ENCODE measurements at regions not wholly inside any gene's neighbourhood (a gene's known extent, or its start where the extent isn't known, plus 50 kb on each side); places are given as distances from the start of the nearest gene placed in this dataset.
"Not testable (repeated sequence)": the region's sequence is repeated elsewhere in the genome, so short reads cannot be mapped to it uniquely, and the experiment has no call there.

DNA sequence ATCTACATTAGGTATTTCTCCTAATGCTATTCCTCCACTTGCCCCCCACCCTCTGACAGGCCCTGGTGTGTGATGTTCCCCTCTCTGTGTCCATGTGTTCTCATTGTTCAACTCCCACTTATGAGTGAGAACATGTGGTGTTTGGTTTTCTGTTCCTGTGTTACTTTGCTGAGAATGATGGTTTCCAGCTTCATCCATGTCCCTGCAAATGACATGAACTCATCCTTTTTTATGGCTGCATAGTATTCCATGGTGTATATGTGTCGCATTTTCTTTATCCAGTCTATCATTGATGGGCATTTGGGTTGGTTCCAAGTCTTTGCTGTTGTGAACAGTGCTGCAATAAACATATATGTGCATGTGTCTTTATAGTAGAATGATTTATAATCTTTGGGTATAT lies 50.6 kb upstream of the GRHL3 start:
- H3K36me3 Mint-ChIP-seq (ENCODE audit: insufficient read depth, unreplicated experiment); intact Hi-C loops (cut with micrococcal nuclease); H3K27me3 Mint-ChIP-seq (ENCODE audit: insufficient read depth, unreplicated experiment); H3K27ac Mint-ChIP-seq (ENCODE audit: low read depth, unreplicated experiment); DNase-seq (ENCODE audit: unreplicated experiment); BruUV-seq (replicated peaks); H3K4me3 Mint-ChIP-seq (ENCODE audit: unreplicated experiment); CTCF ChIA-PET: not testable (repeated sequence)
- POLR2A ChIA-PET, result interaction anchor here (0.6 to 0.8 kb wide), 2 partner anchors 124 to 125 kb away, joined by 3 read pairs; no protein-coding TSS in a partner anchor
- peaks cover 15% of the 10 kb centered on the region for H3K9me3 Mint-ChIP-seq (ENCODE audit: unreplicated experiment)
- peaks cover 13% of the 10 kb centered on the region for H3K4me1 Mint-ChIP-seq (ENCODE audit: insufficient read depth, unreplicated experiment)

DNA sequence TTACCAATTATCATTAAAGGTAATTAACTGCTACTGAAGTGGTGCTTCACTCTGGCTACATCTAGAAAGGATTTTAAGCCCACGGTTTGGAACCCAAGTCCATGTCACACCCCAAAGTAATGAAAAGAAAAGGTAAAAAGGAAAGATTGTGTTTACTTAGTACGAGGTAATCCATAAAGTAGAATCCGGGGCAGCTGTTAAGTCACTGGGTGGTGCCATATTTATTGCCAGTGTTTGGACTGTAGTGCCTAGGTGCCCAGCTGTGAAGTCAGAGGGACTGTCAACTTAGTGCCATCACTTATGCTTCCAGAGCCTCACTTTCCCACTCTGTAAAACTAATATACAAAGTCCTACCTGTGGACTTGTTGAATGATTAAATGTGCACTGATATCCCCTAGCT lies 52.2 kb upstream of the GRHL3 start:
- Mint-ChIP-seq H3K27me3 (ENCODE audit: insufficient read depth, unreplicated experiment) (no peaks in the 10 kb centered on the region), H3K36me3 (ENCODE audit: insufficient read depth, unreplicated experiment) (no peaks in the 10 kb centered on the region), H3K27ac (ENCODE audit: low read depth, unreplicated experiment) (no peak overlapping the region), H3K9me3 (ENCODE audit: unreplicated experiment) (peaks cover 9% of the 10 kb centered on the region), H3K4me1 (ENCODE audit: insufficient read depth, unreplicated experiment) (peaks cover 13% of the 10 kb centered on the region), H3K4me3 (ENCODE audit: unreplicated experiment) (no peak overlapping the region)
- TF ChIP-seq CTCF (IDR thresholded peaks at IDR 0.05; ENCODE audit: unreplicated experiment), result no peak
- BruUV-seq (replicated peaks), result no TSS peak
- intact Hi-C loops (cut with micrococcal nuclease), result no loop called here
- ChIA-PET CTCF (no interaction called here), POLR2A (interaction anchor here (1.2 kb wide), 1 partner anchor 40 kb away, joined by 3 read pairs; no protein-coding TSS in a partner anchor)
- DNase-seq (ENCODE audit: unreplicated experiment), result no peak

- no peaks in the 10 kb centered on the region for H3K36me3 Mint-ChIP-seq (ENCODE audit: insufficient read depth, unreplicated experiment)
- intact Hi-C loops (cut with micrococcal nuclease), result no loop called here
- BruUV-seq (replicated peaks), result no TSS peak
- H3K27ac Mint-ChIP-seq (ENCODE audit: low read depth, unreplicated experiment), result no peak overlapping the region
- no peak for TF ChIP-seq CTCF (IDR thresholded peaks at IDR 0.05; ENCODE audit: unreplicated experiment)
- CTCF ChIA-PET, result interaction anchor here (0.7 kb wide), 1 partner anchor 23 kb away, joined by 3 read pairs; no protein-coding TSS in a partner anchor
- peaks cover 13% of the 10 kb centered on the region for H3K4me1 Mint-ChIP-seq (ENCODE audit: insufficient read depth, unreplicated experiment)
- H3K9me3 Mint-ChIP-seq (ENCODE audit: unreplicated experiment), result peaks cover 4% of the 10 kb centered on the region
- H3K27me3 Mint-ChIP-seq (ENCODE audit: insufficient read depth, unreplicated experiment), result no peaks in the 10 kb centered on the region
- peak; percentile 71 for DNase-seq (ENCODE audit: unreplicated experiment)
- H3K4me3 Mint-ChIP-seq (ENCODE audit: unreplicated experiment), result no peak overlapping the region
- POLR2A ChIA-PET, result interaction anchor here (1.2 kb wide), 1 partner anchor 41 kb away, joined by 3 read pairs; no protein-coding TSS in a partner anchor
Observed at GRCh38 chr1:24266398-24266941, 52.7 kb upstream of the GRHL3 start.

GRCh38 chr1:24263746-24264145 lies 55.4 kb upstream of the GRHL3 start:
- Mint-ChIP-seq H3K9me3 (ENCODE audit: unreplicated experiment) (no peaks in the 10 kb centered on the region), H3K27ac (ENCODE audit: low read depth, unreplicated experiment) (no peak overlapping the region), H3K36me3 (ENCODE audit: insufficient read depth, unreplicated experiment) (no peaks in the 10 kb centered on the region), H3K27me3 (ENCODE audit: insufficient read depth, unreplicated experiment) (no peaks in the 10 kb centered on the region), H3K4me3 (ENCODE audit: unreplicated experiment) (no peak overlapping the region), H3K4me1 (ENCODE audit: insufficient read depth, unreplicated experiment) (peaks cover 13% of the 10 kb centered on the region)
- no peak for DNase-seq (ENCODE audit: unreplicated experiment)
- ChIA-PET CTCF (no interaction called here), POLR2A (interaction anchor here (1.1 kb wide), 1 partner anchor 22 kb away, joined by 3 read pairs; no protein-coding TSS in a partner anchor)
- intact Hi-C loops (cut with micrococcal nuclease), result no loop called here
- no TSS peak for BruUV-seq (replicated peaks)
- no peak for TF ChIP-seq CTCF (IDR thresholded peaks at IDR 0.05; ENCODE audit: unreplicated experiment)
